Subcutaneous abdominal adipose tissue (tissue), 5 donors: ENCODE measurements at regions not wholly inside any gene's neighbourhood (a gene's known extent, or its start where the extent isn't known, plus 50 kb on each side); places are given as distances from the start of the nearest gene placed in this dataset.

ENCODE experiments used
- H3K27ac ChIP-seq: one replicate; pipeline ENCODE4 v1.7.0; 2013; ENCODE audit warnings: low read depth, mild to moderate bottlenecking, inconsistent platforms, low read length, moderate library complexity
- H3K27me3 ChIP-seq, 5 donors: one replicate each; pipeline ENCODE4 v1.7.0; 2013; ENCODE audit warnings: low read length in 5 of 5, inconsistent platforms in 1 of 5; ENCODE audit not compliant: control insufficient read depth in 5 of 5, insufficient read depth in 4 of 5
- H3K36me3 ChIP-seq, 5 donors: one replicate each; pipeline ENCODE4 v1.7.0; 2013; ENCODE audit warnings: low read length in 5 of 5; ENCODE audit not compliant: control insufficient read depth in 5 of 5, insufficient read depth in 5 of 5
- H3K4me1 ChIP-seq, 5 donors: one replicate each; pipeline ENCODE4 v1.7.0; 2013; ENCODE audit warnings: low read length in 5 of 5, mild to moderate bottlenecking in 3 of 5, moderate library complexity in 1 of 5; ENCODE audit not compliant: control insufficient read depth in 5 of 5, insufficient read depth in 5 of 5
- H3K4me3 ChIP-seq, 5 donors: one replicate each; pipeline ENCODE4 v1.7.0; 2013; ENCODE audit warnings: low read length in 5 of 5, low read depth in 1 of 5
- H3K9ac ChIP-seq, 5 donors: one replicate each; pipeline ENCODE4 v1.7.0; 2013; ENCODE audit warnings: low read length in 5 of 5, mild to moderate bottlenecking in 4 of 5, moderate library complexity in 3 of 5
- H3K9me3 ChIP-seq, 5 donors: one replicate each; pipeline ENCODE4 v1.7.0; 2013; ENCODE audit warnings: low read length in 5 of 5; ENCODE audit not compliant: control insufficient read depth in 5 of 5
- donor health status: healthy.
- donor health status: healthy.
- donor health status: healthy.
- donor health status: healthy.
- donor health status: healthy.

GRCh38 chr1:106290805-106291501 lies 765.5 kb upstream of the PRMT6 start:
- H3K9me3 ChIP-seq: no peaks in the 10 kb centered on the region
- H3K4me1 ChIP-seq: no peaks in the 10 kb centered on the region
- no peak overlapping the region for H3K9ac ChIP-seq
- no peak overlapping the region for H3K27ac ChIP-seq
- H3K27me3 ChIP-seq: no peaks in the 10 kb centered on the region
- H3K4me3 ChIP-seq: no peak overlapping the region
- H3K36me3 ChIP-seq: no peaks in the 10 kb centered on the region

GRCh38 chr1:106292130-106292529 lies 764.3 kb upstream of the PRMT6 start:
- Histone ChIP-seq H3K4me1 (no peaks in the 10 kb centered on the region), H3K36me3 (no peaks in the 10 kb centered on the region), H3K9me3 (no peaks in the 10 kb centered on the region), H3K9ac (no peak overlapping the region), H3K4me3 (no peak overlapping the region), H3K27ac (no peak overlapping the region), H3K27me3 (no peaks in the 10 kb centered on the region)

- Histone ChIP-seq H3K27me3 (no peaks in the 10 kb centered on the region), H3K27ac (no peak overlapping the region), H3K9me3 (no peaks in the 10 kb centered on the region), H3K4me1 (no peaks in the 10 kb centered on the region), H3K4me3 (no peak overlapping the region), H3K9ac (no peak overlapping the region), H3K36me3 (no peaks in the 10 kb centered on the region)
Measured at GRCh38 chr1:106296431-106296830, 760.0 kb upstream of the PRMT6 start.

GRCh38 chr1:106304106-106304505 lies 752.4 kb upstream of the PRMT6 start:
- no peak overlapping the region for H3K27ac ChIP-seq
- H3K27me3 ChIP-seq: no peaks in the 10 kb centered on the region
- peaks cover 5 to 22% (median 11%) of the 10 kb centered on the region in 5 donors for H3K9me3 ChIP-seq
- H3K4me3 ChIP-seq: no peak overlapping the region
- no peaks in the 10 kb centered on the region for H3K36me3 ChIP-seq
- H3K4me1 ChIP-seq: no peaks in the 10 kb centered on the region
- H3K9ac ChIP-seq: no peak overlapping the region

DNA sequence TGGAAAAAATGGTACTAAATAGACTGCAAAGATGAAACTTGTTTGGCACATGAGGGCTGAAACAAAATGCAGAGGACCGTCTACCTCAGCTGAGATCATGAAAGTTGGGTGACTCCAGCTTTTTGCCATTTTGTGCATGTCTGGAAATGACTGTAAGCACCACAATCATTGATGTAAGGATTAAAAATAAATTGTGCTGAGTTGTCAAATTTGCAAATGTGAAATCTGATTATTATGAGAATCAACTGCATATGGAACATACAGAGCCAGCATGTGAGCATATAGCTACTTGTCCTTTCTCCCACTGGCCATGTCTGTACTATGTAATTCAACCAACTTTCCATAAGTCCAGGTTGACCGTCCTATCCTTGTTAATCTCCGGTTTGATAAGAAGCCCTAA lies 736.9 kb upstream of the PRMT6 start:
- H3K4me1 ChIP-seq: no peaks in the 10 kb centered on the region
- H3K4me3 ChIP-seq: no peak overlapping the region
- H3K27me3 ChIP-seq: no peaks in the 10 kb centered on the region
- no peak overlapping the region for H3K27ac ChIP-seq
- H3K9ac ChIP-seq: no peak overlapping the region
- no peaks in the 10 kb centered on the region for H3K36me3 ChIP-seq
- H3K9me3 ChIP-seq: peaks cover 0 to 5% (median 3%) of the 10 kb centered on the region in 5 donors

GRCh38 chr1:106325600-106325999 lies 730.9 kb upstream of the PRMT6 start:
- Histone ChIP-seq H3K4me3 (no peak overlapping the region), H3K27me3 (no peaks in the 10 kb centered on the region), H3K4me1 (no peaks in the 10 kb centered on the region), H3K9ac (no peak overlapping the region), H3K27ac (no peak overlapping the region), H3K9me3 (no peaks in the 10 kb centered on the region), H3K36me3 (no peaks in the 10 kb centered on the region)

DNA sequence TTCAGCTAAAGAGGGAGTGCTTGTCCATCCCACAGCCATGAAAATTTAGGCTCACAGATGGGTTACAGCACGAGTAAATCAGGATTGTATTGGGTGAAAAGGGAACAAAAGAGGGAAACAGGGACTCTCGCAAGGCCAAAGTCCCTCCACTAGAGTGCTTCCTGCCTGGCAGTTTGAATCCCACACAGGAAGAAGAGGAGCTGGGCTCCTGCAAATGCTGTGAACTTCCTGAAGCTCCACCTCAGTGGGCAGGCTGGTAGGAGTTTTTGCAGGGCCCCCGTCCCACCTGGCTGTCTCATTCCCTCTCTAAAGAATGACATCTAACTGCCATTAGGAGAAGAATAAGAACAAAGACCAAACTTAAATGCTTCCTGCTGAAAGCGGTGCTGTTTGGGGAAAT lies 712.0 kb upstream of the PRMT6 start:
- no peak overlapping the region for H3K27ac ChIP-seq
- peaks cover 0 to 9% (median 7%) of the 10 kb centered on the region in 5 donors for H3K9me3 ChIP-seq
- no peak overlapping the region for H3K9ac ChIP-seq
- H3K4me1 ChIP-seq: no peaks in the 10 kb centered on the region
- H3K4me3 ChIP-seq: no peak overlapping the region
- no peaks in the 10 kb centered on the region for H3K27me3 ChIP-seq
- H3K36me3 ChIP-seq: no peaks in the 10 kb centered on the region

DNA sequence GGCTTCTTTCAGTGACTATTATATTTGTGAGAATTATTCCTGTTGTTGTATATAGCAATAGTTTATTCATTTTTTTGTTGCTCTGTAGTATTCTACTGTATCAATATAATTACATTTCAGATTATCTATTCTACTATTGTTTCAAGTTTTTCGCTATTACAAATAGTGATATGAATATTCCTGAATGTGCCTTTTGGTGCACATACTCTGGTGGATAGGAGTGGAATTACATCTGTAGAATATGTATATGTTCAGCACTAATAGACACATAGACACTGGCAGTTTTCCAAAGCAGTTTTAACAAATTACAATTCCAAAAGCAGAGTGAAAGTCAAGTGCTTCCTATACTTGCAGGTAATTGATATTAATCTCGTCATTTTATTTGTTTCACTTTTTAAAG lies 696.2 kb upstream of the PRMT6 start:
- peaks cover 0 to 14% (median 3%) of the 10 kb centered on the region in 5 donors for H3K9me3 ChIP-seq
- H3K27ac ChIP-seq: no peak overlapping the region
- H3K9ac ChIP-seq: no peak overlapping the region
- no peak overlapping the region for H3K4me3 ChIP-seq
- H3K36me3 ChIP-seq: no peaks in the 10 kb centered on the region
- H3K27me3 ChIP-seq: no peaks in the 10 kb centered on the region
- H3K4me1 ChIP-seq: no peaks in the 10 kb centered on the region

GRCh38 chr1:106366627-106367319 lies 689.7 kb upstream of the PRMT6 start:
- Histone ChIP-seq H3K4me1 (no peaks in the 10 kb centered on the region), H3K4me3 (no peak overlapping the region), H3K9ac (no peak overlapping the region), H3K27ac (no peak overlapping the region), H3K36me3 (no peaks in the 10 kb centered on the region), H3K9me3 (peaks cover 0 to 3% (median 0%) of the 10 kb centered on the region in 5 donors), H3K27me3 (no peaks in the 10 kb centered on the region)

GRCh38 chr1:106378261-106378660 lies 678.2 kb upstream of the PRMT6 start:
- no peaks in the 10 kb centered on the region for H3K9me3 ChIP-seq
- H3K9ac ChIP-seq: no peak overlapping the region
- H3K27me3 ChIP-seq: no peaks in the 10 kb centered on the region
- no peak overlapping the region for H3K27ac ChIP-seq
- H3K36me3 ChIP-seq: no peaks in the 10 kb centered on the region
- no peaks in the 10 kb centered on the region for H3K4me1 ChIP-seq
- no peak overlapping the region for H3K4me3 ChIP-seq
